ENCODE measurements at regions not wholly inside any gene's neighbourhood (a gene's known extent, or its start where the extent isn't known, plus 50 kb on each side); places are given as distances from the start of the nearest gene placed in this dataset.
"Not testable (repeated sequence)": the region's sequence is repeated elsewhere in the genome, so short reads cannot be mapped to it uniquely, and the experiment has no call there.

DNA sequence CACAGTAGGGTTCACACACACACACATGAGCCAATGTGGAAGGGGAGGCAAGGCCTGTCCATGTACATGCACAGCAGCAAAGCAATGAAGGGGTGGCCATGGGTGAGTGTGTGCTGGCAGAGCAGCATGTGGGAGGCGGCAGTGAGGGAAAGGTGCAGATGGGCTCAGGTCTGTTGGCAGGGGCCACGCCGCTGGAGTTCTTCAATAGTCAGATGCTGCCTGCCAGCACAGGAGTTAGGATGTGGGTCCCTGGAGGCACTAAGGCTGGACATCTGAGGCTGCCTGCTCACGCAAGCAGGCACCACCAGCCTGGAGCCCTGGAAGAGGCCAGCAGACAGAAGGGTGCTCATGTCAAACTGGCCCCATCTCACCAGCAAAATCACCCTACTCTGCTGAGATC, 1304.9 kb downstream of the DSC3 start:
- H3K27me3 ChIP-seq (replicated peaks; ENCODE audit: control insufficient read depth, insufficient read depth, low read length): no peaks in the 10 kb centered on the region
- TF ChIP-seq, protein P1, sequence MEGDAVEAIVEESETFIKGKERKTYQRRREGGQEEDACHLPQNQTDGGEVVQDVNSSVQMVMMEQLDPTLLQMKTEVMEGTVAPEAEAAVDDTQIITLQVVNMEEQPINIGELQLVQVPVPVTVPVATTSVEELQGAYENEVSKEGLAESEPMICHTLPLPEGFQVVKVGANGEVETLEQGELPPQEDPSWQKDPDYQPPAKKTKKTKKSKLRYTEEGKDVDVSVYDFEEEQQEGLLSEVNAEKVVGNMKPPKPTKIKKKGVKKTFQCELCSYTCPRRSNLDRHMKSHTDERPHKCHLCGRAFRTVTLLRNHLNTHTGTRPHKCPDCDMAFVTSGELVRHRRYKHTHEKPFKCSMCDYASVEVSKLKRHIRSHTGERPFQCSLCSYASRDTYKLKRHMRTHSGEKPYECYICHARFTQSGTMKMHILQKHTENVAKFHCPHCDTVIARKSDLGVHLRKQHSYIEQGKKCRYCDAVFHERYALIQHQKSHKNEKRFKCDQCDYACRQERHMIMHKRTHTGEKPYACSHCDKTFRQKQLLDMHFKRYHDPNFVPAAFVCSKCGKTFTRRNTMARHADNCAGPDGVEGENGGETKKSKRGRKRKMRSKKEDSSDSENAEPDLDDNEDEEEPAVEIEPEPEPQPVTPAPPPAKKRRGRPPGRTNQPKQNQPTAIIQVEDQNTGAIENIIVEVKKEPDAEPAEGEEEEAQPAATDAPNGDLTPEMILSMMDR (IDR thresholded peaks at IDR 0.05; ENCODE audit: insufficient read depth, low read length, poor library complexity, severe bottlenecking): no peak
- no peaks in the 10 kb centered on the region for H3K36me3 ChIP-seq (ENCODE audit: control insufficient read depth, insufficient read depth, low read length)
- no peak overlapping the region for H3K4me3 ChIP-seq (replicated peaks; ENCODE audit: low read depth, low read length)
- no peak for DNase-seq (ENCODE audit: extremely low read depth, insufficient read length)

- TF ChIP-seq, protein P1 (IDR thresholded peaks at IDR 0.05; ENCODE audit: insufficient read depth, low read length, poor library complexity, severe bottlenecking): no peak
- DNase-seq (ENCODE audit: extremely low read depth, insufficient read length): no peak
- Histone ChIP-seq H3K4me3 (replicated peaks; ENCODE audit: low read depth, low read length) (no peak overlapping the region), H3K27me3 (replicated peaks; ENCODE audit: control insufficient read depth, insufficient read depth, low read length) (no peaks in the 10 kb centered on the region), H3K36me3 (ENCODE audit: control insufficient read depth, insufficient read depth, low read length) (no peaks in the 10 kb centered on the region)
Observed at GRCh38 chr18:29737190-29737589, 1305.4 kb downstream of the DSC3 start.

DNA sequence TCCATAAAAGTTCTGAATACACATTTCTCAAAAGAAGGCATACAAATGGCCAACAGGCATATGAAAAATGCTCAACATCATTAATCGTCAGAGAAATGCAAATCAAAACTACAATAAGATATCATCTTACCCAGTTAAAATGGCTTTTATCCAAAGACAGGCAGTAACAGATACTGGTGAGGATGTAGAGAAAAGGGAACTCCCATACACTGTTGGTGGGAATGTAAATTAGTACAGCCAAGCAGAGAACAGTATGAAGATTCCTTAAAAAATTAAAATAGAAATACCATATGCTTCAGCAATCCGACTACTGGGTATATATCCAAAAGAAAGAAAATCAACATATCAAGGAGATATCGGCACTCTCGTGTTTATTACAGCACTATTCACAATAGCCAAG, 1312.5 kb downstream of the DSC3 start:
- H3K4me3 ChIP-seq (replicated peaks; ENCODE audit: low read depth, low read length): no peak overlapping the region
- H3K27me3 ChIP-seq (replicated peaks; ENCODE audit: control insufficient read depth, insufficient read depth, low read length): no peaks in the 10 kb centered on the region
- no peak for DNase-seq (ENCODE audit: extremely low read depth, insufficient read length)
- TF ChIP-seq, protein P1 (IDR thresholded peaks at IDR 0.05; ENCODE audit: insufficient read depth, low read length, poor library complexity, severe bottlenecking): no peak
- H3K36me3 ChIP-seq (ENCODE audit: control insufficient read depth, insufficient read depth, low read length): no peaks in the 10 kb centered on the region

DNA sequence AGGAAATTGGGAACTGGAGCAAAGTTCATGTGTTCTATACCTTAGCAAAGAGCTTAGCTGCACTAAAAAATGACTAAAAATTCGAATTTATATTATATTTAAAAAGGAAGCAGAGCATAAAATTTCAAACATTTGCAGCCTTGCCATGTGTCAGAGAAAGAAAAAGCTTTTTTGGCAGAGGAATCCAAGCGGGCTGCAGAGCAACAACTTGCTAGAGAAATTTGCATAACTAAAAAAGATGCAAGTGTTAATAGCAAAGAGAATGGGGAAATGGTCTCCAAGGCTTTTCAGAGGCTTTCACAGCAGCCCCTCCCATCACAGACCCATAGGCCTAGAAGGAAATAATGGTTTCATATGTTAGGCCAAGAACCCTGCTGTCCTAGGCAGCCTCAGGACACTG, 1315.9 kb downstream of the DSC3 start:
- no peak for DNase-seq (ENCODE audit: extremely low read depth, insufficient read length)
- TF ChIP-seq, protein P1 (IDR thresholded peaks at IDR 0.05; ENCODE audit: insufficient read depth, low read length, poor library complexity, severe bottlenecking): no peak
- Histone ChIP-seq H3K4me3 (replicated peaks; ENCODE audit: low read depth, low read length) (no peak overlapping the region), H3K36me3 (ENCODE audit: control insufficient read depth, insufficient read depth, low read length) (no peaks in the 10 kb centered on the region), H3K27me3 (replicated peaks; ENCODE audit: control insufficient read depth, insufficient read depth, low read length) (no peaks in the 10 kb centered on the region)

- H3K4me3 ChIP-seq (replicated peaks; ENCODE audit: low read depth, low read length); H3K36me3 ChIP-seq (ENCODE audit: control insufficient read depth, insufficient read depth, low read length); DNase-seq (ENCODE audit: extremely low read depth, insufficient read length); H3K27me3 ChIP-seq (replicated peaks; ENCODE audit: control insufficient read depth, insufficient read depth, low read length): not testable (repeated sequence)
Observed at GRCh38 chr18:29723486-29723885, 1319.1 kb downstream of the DSC3 start.

DNA sequence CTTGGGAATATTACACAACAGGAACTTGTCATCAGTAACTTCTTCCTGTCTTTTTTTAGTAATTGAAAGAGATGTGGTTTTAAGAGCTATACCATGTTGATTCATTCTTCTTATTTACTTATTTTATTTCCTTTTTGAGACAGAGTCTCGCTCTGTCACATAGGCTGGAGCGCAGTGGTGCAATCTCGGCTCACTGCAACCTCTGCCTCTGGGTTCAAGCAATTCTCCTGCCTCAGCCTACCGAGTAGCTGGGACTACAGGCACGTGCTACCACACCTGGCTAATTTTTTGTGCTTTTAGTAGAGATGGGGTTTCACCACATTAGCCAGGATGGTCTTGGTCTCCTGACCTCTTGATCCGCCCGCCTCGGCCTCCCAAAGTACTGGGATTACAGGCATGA, 1326.6 kb downstream of the DSC3 start:
- H3K4me3 ChIP-seq (replicated peaks; ENCODE audit: low read depth, low read length); H3K27me3 ChIP-seq (replicated peaks; ENCODE audit: control insufficient read depth, insufficient read depth, low read length); H3K36me3 ChIP-seq (ENCODE audit: control insufficient read depth, insufficient read depth, low read length); DNase-seq (ENCODE audit: extremely low read depth, insufficient read length): not testable (repeated sequence)

DNA sequence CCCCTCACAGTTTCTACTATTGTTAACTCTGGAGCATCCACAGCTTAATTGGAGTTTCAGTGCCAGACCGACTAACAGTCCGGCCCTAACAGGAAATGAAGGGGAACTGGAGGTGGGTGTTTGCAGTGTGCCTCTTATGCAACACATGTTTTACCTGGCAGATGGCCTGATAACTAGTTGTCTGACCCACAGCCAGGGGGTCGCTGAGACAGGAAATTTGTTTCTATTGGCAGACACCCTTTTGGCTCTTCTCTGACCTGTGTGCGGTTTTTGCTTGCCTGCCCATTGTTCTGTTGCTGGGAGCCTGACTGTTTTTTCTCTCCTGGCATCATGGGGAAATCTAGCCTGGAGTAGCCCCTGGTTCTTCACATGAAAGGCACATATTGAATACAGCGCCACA, 1329.8 kb downstream of the DSC3 start:
- TF ChIP-seq, protein P1 (IDR thresholded peaks at IDR 0.05; ENCODE audit: insufficient read depth, low read length, poor library complexity, severe bottlenecking): no peak
- no peak overlapping the region for H3K4me3 ChIP-seq (replicated peaks; ENCODE audit: low read depth, low read length)
- no peaks in the 10 kb centered on the region for H3K36me3 ChIP-seq (ENCODE audit: control insufficient read depth, insufficient read depth, low read length)
- DNase-seq (ENCODE audit: extremely low read depth, insufficient read length): no peak
- H3K27me3 ChIP-seq (replicated peaks; ENCODE audit: control insufficient read depth, insufficient read depth, low read length): no peaks in the 10 kb centered on the region
